ENCODE measurements at regions not wholly inside any gene's neighbourhood (a gene's known extent, or its start where the extent isn't known, plus 50 kb on each side); places are given as distances from the start of the nearest gene placed in this dataset.

GRCh38 chr7:41385996-41386395 lies 316.9 kb downstream of the INHBA start:
- no peak overlapping the region for H3K4me3 ChIP-seq
- TF ChIP-seq FOSL2 (IDR thresholded peaks at IDR 0.05): no peak
- no peak for TF ChIP-seq FOSL2 (CRISPR knock-in tag; IDR thresholded peaks at IDR 0.05)
- TF ChIP-seq HOXB5 (CRISPR knock-in tag; IDR thresholded peaks at IDR 0.05): no peak
- no peak for TF ChIP-seq ZC3H11A (IDR thresholded peaks at IDR 0.05)
- H3K4me2 ChIP-seq: no peak overlapping the region
- WGBS (ENCODE audit: missing lambda C conversion rate): 9% methylated on average over 1 of the region's 1 CpG
- DNase-seq (ENCODE audit: low read depth in 1 of 2, low spot score in 1 of 2): no peak
- no peak for ATAC-seq
- H3K4me1 ChIP-seq: no peaks in the 10 kb centered on the region
- H3K9me3 ChIP-seq: no peaks in the 10 kb centered on the region
- no peak for FAIRE-seq
- ChIA-PET CTCF (no interaction called here), POLR2A (no interaction called here)
- no peak overlapping the region for H3K27ac ChIP-seq

- no peak for ATAC-seq
- H3K4me2 ChIP-seq: no peak overlapping the region
- TF ChIP-seq HEYL (CRISPR knock-in tag; IDR thresholded peaks at IDR 0.05) (no peak), JUN (IDR thresholded peaks at IDR 0.05) (no peak), RNF2 (IDR thresholded peaks at IDR 0.05; ENCODE audit: borderline replicate concordance, low read depth) (no peak), FOSB (CRISPR knock-in tag; IDR thresholded peaks at IDR 0.05) (no peak), HOXA7 (CRISPR knock-in tag; IDR thresholded peaks at IDR 0.05) (no peak), HOXB13 (CRISPR knock-in tag; IDR thresholded peaks at IDR 0.05; ENCODE audit: low read depth) (no peak), KDM1A (IDR thresholded peaks at IDR 0.05; ENCODE audit: low read depth) (no peak), ESRRA (IDR thresholded peaks at IDR 0.05; ENCODE audit: borderline replicate concordance, low read length) (no peak), NR3C1 (IDR thresholded peaks at IDR 0.05) (no peak), HOXB5 (CRISPR knock-in tag; IDR thresholded peaks at IDR 0.05) (no peak)
- TF ChIP-seq, protein P1, sequence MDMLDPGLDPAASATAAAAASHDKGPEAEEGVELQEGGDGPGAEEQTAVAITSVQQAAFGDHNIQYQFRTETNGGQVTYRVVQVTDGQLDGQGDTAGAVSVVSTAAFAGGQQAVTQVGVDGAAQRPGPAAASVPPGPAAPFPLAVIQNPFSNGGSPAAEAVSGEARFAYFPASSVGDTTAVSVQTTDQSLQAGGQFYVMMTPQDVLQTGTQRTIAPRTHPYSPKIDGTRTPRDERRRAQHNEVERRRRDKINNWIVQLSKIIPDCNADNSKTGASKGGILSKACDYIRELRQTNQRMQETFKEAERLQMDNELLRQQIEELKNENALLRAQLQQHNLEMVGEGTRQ (IDR thresholded peaks at IDR 0.05): no peak
- TF ChIP-seq, protein P2, sequence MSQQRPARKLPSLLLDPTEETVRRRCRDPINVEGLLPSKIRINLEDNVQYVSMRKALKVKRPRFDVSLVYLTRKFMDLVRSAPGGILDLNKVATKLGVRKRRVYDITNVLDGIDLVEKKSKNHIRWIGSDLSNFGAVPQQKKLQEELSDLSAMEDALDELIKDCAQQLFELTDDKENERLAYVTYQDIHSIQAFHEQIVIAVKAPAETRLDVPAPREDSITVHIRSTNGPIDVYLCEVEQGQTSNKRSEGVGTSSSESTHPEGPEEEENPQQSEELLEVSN (IDR thresholded peaks at IDR 0.05; ENCODE audit: borderline replicate concordance, low read depth): no peak
- TF ChIP-seq, protein P3, sequence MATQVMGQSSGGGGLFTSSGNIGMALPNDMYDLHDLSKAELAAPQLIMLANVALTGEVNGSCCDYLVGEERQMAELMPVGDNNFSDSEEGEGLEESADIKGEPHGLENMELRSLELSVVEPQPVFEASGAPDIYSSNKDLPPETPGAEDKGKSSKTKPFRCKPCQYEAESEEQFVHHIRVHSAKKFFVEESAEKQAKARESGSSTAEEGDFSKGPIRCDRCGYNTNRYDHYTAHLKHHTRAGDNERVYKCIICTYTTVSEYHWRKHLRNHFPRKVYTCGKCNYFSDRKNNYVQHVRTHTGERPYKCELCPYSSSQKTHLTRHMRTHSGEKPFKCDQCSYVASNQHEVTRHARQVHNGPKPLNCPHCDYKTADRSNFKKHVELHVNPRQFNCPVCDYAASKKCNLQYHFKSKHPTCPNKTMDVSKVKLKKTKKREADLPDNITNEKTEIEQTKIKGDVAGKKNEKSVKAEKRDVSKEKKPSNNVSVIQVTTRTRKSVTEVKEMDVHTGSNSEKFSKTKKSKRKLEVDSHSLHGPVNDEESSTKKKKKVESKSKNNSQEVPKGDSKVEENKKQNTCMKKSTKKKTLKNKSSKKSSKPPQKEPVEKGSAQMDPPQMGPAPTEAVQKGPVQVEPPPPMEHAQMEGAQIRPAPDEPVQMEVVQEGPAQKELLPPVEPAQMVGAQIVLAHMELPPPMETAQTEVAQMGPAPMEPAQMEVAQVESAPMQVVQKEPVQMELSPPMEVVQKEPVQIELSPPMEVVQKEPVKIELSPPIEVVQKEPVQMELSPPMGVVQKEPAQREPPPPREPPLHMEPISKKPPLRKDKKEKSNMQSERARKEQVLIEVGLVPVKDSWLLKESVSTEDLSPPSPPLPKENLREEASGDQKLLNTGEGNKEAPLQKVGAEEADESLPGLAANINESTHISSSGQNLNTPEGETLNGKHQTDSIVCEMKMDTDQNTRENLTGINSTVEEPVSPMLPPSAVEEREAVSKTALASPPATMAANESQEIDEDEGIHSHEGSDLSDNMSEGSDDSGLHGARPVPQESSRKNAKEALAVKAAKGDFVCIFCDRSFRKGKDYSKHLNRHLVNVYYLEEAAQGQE (IDR thresholded peaks at IDR 0.05): no peak
- FAIRE-seq: no peak
- H3K9me3 ChIP-seq: no peaks in the 10 kb centered on the region
- CTCF ChIA-PET: interaction anchor here (0.6 to 1.2 kb wide), 2 partner anchors 197 to 321 kb away, joined by 4 read pairs; no protein-coding TSS in a partner anchor
- no peaks in the 10 kb centered on the region for H3K4me1 ChIP-seq
- 46% methylated on average over 12 of the region's 12 CpGs for WGBS (ENCODE audit: missing lambda C conversion rate)
- POLR2A ChIA-PET: no interaction called here
- H3K27ac ChIP-seq: no peak overlapping the region
- H3K4me3 ChIP-seq: no peak overlapping the region
- DNase-seq (ENCODE audit: low read depth in 1 of 2, low spot score in 1 of 2): no peak
Measured at GRCh38 chr7:41384418-41384817, 318.5 kb downstream of the INHBA start.

DNA sequence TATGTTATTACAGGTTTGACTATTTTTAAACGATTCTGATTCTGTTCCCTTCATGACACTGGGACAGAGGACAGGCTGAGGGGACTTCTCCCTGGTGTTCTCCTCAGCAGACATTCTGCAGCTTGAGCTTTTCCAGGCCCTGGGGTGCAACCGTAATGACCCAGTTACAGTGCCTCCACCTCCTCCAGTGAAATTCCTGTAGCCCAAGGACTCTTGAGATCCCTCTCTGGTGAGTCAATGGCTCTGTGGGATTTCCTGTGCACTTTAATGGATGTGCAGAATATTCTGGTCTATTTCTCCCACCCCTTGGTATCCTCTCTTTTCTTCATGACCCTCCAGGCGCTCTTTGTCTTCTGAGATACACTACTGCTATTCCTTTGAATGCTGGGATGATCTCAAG lies 319.3 kb downstream of the INHBA start:
- ATAC-seq: no peak
- CTCF ChIA-PET: no interaction called here
- 19% methylated on average over 3 of the region's 3 CpGs for WGBS (ENCODE audit: missing lambda C conversion rate)

More for the DNA sequence above, 319.3 kb downstream of the INHBA start:
- H3K4me1 ChIP-seq: no peaks in the 10 kb centered on the region
- H3K27ac ChIP-seq: no peak overlapping the region
- POLR2A ChIA-PET: no interaction called here
- no peaks in the 10 kb centered on the region for H3K9me3 ChIP-seq
- DNase-seq (ENCODE audit: low read depth in 1 of 2, low spot score in 1 of 2) (no peak), FAIRE-seq (no peak)
- H3K4me3 ChIP-seq: no peak overlapping the region
- H3K4me2 ChIP-seq: no peak overlapping the region
- TF ChIP-seq KDM5A (IDR thresholded peaks at IDR 0.05) (no peak), JUN (IDR thresholded peaks at IDR 0.05) (no peak), CBX8 (IDR thresholded peaks at IDR 0.05) (no peak), ELK1 (IDR thresholded peaks at IDR 0.05; ENCODE audit: low read depth, low read length) (no peak), KDM1A (IDR thresholded peaks at IDR 0.05; ENCODE audit: low read depth) (no peak), POLR2AphosphoS2 (conservative IDR thresholded peaks at IDR 0.05; ENCODE audit: low read length) (no peak), HOXB13 (CRISPR knock-in tag; IDR thresholded peaks at IDR 0.05; ENCODE audit: low read depth) (no peak), CBX2 (IDR thresholded peaks at IDR 0.05; ENCODE audit: borderline replicate concordance, low read depth) (no peak), HDAC2 (IDR thresholded peaks at IDR 0.05) (no peak), ATOH8 (CRISPR knock-in tag; IDR thresholded peaks at IDR 0.05; ENCODE audit: low read depth) (no peak), ZFP36 (IDR thresholded peaks at IDR 0.05; ENCODE audit: borderline replicate concordance, partially characterized antibody) (no peak), SREBF2 (IDR thresholded peaks at IDR 0.05) (no peak), HOXB5 (CRISPR knock-in tag; IDR thresholded peaks at IDR 0.05) (no peak)
- TF ChIP-seq, protein P4, sequence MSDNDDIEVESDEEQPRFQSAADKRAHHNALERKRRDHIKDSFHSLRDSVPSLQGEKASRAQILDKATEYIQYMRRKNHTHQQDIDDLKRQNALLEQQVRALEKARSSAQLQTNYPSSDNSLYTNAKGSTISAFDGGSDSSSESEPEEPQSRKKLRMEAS (IDR thresholded peaks at IDR 0.05): no peak
- TF ChIP-seq, protein P5, sequence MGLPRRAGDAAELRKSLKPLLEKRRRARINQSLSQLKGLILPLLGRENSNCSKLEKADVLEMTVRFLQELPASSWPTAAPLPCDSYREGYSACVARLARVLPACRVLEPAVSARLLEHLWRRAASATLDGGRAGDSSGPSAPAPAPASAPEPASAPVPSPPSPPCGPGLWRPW (IDR thresholded peaks at IDR 0.05): no peak

Measured in A549 (cell line).